ENCODE measurements at regions not wholly inside any gene's neighbourhood (a gene's known extent, or its start where the extent isn't known, plus 50 kb on each side); places are given as distances from the start of the nearest gene placed in this dataset.

DNA sequence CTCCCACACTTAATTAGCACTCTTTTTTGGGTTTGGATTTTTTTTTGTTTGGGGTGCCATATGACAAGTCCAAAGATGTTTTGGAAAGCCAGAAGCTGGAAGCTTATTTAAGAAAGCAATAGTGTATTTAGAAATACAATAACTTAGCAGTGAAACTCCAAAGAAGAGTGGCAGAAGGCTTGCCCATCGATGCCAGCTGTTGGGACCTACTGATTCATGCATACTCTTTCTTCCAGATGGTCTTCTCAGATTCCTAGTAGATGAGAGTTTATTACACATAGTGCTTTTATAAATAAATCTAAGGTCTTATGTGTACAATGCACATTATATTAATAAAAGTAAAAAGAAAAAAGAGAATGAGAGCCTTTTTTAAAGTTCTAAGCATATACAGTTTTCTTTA lies 374.6 kb downstream of the OSTF1 start:
- Mint-ChIP-seq H3K27me3 (no peaks in the 10 kb centered on the region), H3K36me3 (ENCODE audit: low read depth) (no peaks in the 10 kb centered on the region), H3K4me3 (no peak overlapping the region), H3K9me3 (no peaks in the 10 kb centered on the region), H3K27ac (no peak overlapping the region), H3K4me1 (ENCODE audit: low read depth) (no peaks in the 10 kb centered on the region)
- H3K4me3 ChIP-seq (ENCODE audit: low read length), result no peak overlapping the region
- no peaks in the 10 kb centered on the region for H3K27me3 ChIP-seq (ENCODE audit: control insufficient read depth in 1 of 2, insufficient read depth in 2 of 2, low read length in 2 of 2)
- ATAC-seq (ENCODE audit: poor library complexity) (no peak), DNase-seq (no peak)
- no peaks in the 10 kb centered on the region for H3K4me1 ChIP-seq (ENCODE audit: insufficient read depth, low read length)
- no peak for TF ChIP-seq CTCF (IDR thresholded peaks at IDR 0.05)
- intact Hi-C loops (cut with DNase I, micrococcal nuclease), result no loop called here
- no peak overlapping the region for H3K27ac ChIP-seq (ENCODE audit: low read depth in 1 of 2, low read length in 2 of 2)
- CTCF ChIA-PET, result no interaction called here
- H3K9me3 ChIP-seq (ENCODE audit: control insufficient read depth in 1 of 2, insufficient read depth in 1 of 2, low read length in 2 of 2), result no peaks in the 10 kb centered on the region
- H3K36me3 ChIP-seq (ENCODE audit: insufficient read depth, low read length), result no peaks in the 10 kb centered on the region
- POLR2A ChIA-PET, result no interaction called here

DNA sequence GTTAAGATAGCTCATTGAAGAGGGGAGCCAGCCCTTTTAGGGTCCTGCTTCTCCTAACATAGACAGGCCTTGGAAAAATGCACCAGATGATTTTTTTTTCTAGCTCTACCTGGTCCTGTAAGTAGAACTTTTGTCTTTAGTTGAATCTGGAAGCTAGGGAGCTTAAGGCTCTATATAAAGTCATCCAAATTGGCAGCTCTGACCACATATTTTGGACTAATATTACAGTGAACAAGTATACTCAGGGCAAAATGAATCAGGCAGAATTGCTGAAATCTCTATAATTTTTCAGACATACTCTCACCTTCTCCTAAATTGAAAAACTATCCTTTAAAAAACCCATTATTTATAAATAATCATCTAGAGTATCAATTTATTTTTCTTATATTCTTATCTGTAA lies 375.6 kb downstream of the OSTF1 start:
- Histone ChIP-seq H3K4me1 (ENCODE audit: insufficient read depth, low read length) (no peaks in the 10 kb centered on the region), H3K9me3 (ENCODE audit: control insufficient read depth in 1 of 2, insufficient read depth in 1 of 2, low read length in 2 of 2) (no peaks in the 10 kb centered on the region), H3K4me3 (ENCODE audit: low read length) (no peak overlapping the region), H3K27me3 (ENCODE audit: control insufficient read depth in 1 of 2, insufficient read depth in 2 of 2, low read length in 2 of 2) (peaks cover 0 to 2% of the 10 kb centered on the region in 2 experiments), H3K36me3 (ENCODE audit: insufficient read depth, low read length) (no peaks in the 10 kb centered on the region), H3K27ac (ENCODE audit: low read depth in 1 of 2, low read length in 2 of 2) (no peak overlapping the region)
- Mint-ChIP-seq H3K36me3 (ENCODE audit: low read depth) (no peaks in the 10 kb centered on the region), H3K9me3 (no peaks in the 10 kb centered on the region), H3K4me1 (ENCODE audit: low read depth) (no peaks in the 10 kb centered on the region), H3K4me3 (no peak overlapping the region), H3K27me3 (no peaks in the 10 kb centered on the region), H3K27ac (no peak overlapping the region)
- no peak for DNase-seq
- ATAC-seq (ENCODE audit: poor library complexity), result no peak
- ChIA-PET CTCF (no interaction called here), POLR2A (no interaction called here)
- no peak for TF ChIP-seq CTCF (IDR thresholded peaks at IDR 0.05)
- intact Hi-C loops (cut with DNase I, micrococcal nuclease), result no loop called here

DNA sequence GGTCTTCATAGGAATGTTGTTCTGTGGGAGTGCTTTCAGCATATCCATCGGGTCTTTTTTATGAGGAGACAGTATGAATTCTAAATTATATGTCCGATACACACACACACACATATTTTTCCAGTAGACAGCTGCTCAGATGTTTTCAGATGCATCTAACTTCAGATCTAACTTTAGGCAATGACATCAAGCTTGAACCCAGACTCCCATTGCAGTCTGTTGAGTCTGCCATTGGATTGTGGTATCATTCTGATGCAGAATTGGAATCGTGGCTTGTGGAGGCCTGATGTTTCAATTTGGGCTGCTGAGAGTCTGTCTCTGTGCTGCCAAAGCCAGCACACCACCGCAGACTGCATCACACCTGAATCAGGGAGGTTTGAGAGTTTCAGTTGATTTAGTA lies 376.4 kb downstream of the OSTF1 start:
- no peak for ATAC-seq (ENCODE audit: poor library complexity)
- ChIA-PET CTCF (no interaction called here), POLR2A (no interaction called here)
- Histone ChIP-seq H3K27ac (ENCODE audit: low read depth in 1 of 2, low read length in 2 of 2) (no peak overlapping the region), H3K36me3 (ENCODE audit: insufficient read depth, low read length) (no peaks in the 10 kb centered on the region), H3K9me3 (ENCODE audit: control insufficient read depth in 1 of 2, insufficient read depth in 1 of 2, low read length in 2 of 2) (no peaks in the 10 kb centered on the region), H3K4me1 (ENCODE audit: insufficient read depth, low read length) (no peaks in the 10 kb centered on the region), H3K4me3 (ENCODE audit: low read length) (no peak overlapping the region), H3K27me3 (ENCODE audit: control insufficient read depth in 1 of 2, insufficient read depth in 2 of 2, low read length in 2 of 2) (peaks cover 0 to 2% of the 10 kb centered on the region in 2 experiments)
- DNase-seq, result no peak
- no peak for TF ChIP-seq CTCF (IDR thresholded peaks at IDR 0.05)
- intact Hi-C loops (cut with DNase I, micrococcal nuclease), result no loop called here
- Mint-ChIP-seq H3K9me3 (no peaks in the 10 kb centered on the region), H3K4me1 (ENCODE audit: low read depth) (no peaks in the 10 kb centered on the region), H3K27ac (no peak overlapping the region), H3K36me3 (ENCODE audit: low read depth) (no peaks in the 10 kb centered on the region), H3K4me3 (no peak overlapping the region), H3K27me3 (no peaks in the 10 kb centered on the region)

All from CD4-positive, alpha-beta T cell (primary cell).